Retinal pigment epithelial cell (primary cell): ENCODE measurements at regions not wholly inside any gene's neighbourhood (a gene's known extent, or its start where the extent isn't known, plus 50 kb on each side); places are given as distances from the start of the nearest gene placed in this dataset.

Experiments used
- DNase-seq: peaks from one replicate; pipeline ENCODE4 v3.0.0-alpha.2; 2010; ENCODE audit warnings: low read depth
- H3K4me3 ChIP-seq: 2 replicates; pipeline ENCODE4 v1.5.1; 2011; ENCODE audit warnings: mild to moderate bottlenecking, low read length, control low read depth, moderate library complexity
- CTCF ChIP-seq: conservative IDR thresholded peaks from 2 replicates; pipeline ENCODE4 v1.5.1; 2011; ENCODE audit warnings: low read depth, low read length, control low read depth, inconsistent platforms

- DNase-seq = no peak
- TF ChIP-seq CTCF = no peak
- no peak overlapping the region for H3K4me3 ChIP-seq
These were observed 675.6 kb downstream of the IRX1 start for GRCh38 chr5:4271193-4271592.

- no peak for DNase-seq
- H3K4me3 ChIP-seq = no peak overlapping the region
- TF ChIP-seq CTCF = no peak
These were observed 679.6 kb downstream of the IRX1 start for GRCh38 chr5:4275232-4275631.

- no peak for TF ChIP-seq CTCF
- DNase-seq = no peak
These were observed 699.2 kb downstream of the IRX1 start for GRCh38 chr5:4294878-4295277.

GRCh38 chr5:4295663-4296339 lies 700.2 kb downstream of the IRX1 start:
- no peak for DNase-seq

More at GRCh38 chr5:4294878-4295277, 699.2 kb downstream of the IRX1 start:
- no peak overlapping the region for H3K4me3 ChIP-seq

GRCh38 chr5:4306057-4306456 lies 710.4 kb downstream of the IRX1 start:
- no peak for TF ChIP-seq CTCF
- H3K4me3 ChIP-seq = no peak overlapping the region
- no peak for DNase-seq

More at GRCh38 chr5:4295663-4296339, 700.2 kb downstream of the IRX1 start:
- no peak for TF ChIP-seq CTCF
- no peak overlapping the region for H3K4me3 ChIP-seq

GRCh38 chr5:4309026-4309425 lies 713.4 kb downstream of the IRX1 start:
- H3K4me3 ChIP-seq = no peak overlapping the region
- no peak for TF ChIP-seq CTCF
- DNase-seq = no peak

GRCh38 chr5:4313138-4313537 lies 717.5 kb downstream of the IRX1 start:
- TF ChIP-seq CTCF = no peak
- no peak for DNase-seq
- H3K4me3 ChIP-seq = no peak overlapping the region
